NCI-H1694 (cell line): ENCODE measurements at regions not wholly inside any gene's neighbourhood (a gene's known extent, or its start where the extent isn't known, plus 50 kb on each side); places are given as distances from the start of the nearest gene placed in this dataset.
"Not testable (repeated sequence)": the region's sequence is repeated elsewhere in the genome, so short reads cannot be mapped to it uniquely, and the experiment has no call there.

Experiments
- DNase-seq: peaks from one replicate; lab custom pipeline; 2025; lab: John Stamatoyannopoulos, UW

GRCh38 chr6:4354181-4354580 lies 218.8 kb upstream of the ECI2 start:
- DNase-seq: no peak

- no peak for DNase-seq
These were observed 217.4 kb upstream of the ECI2 start for GRCh38 chr6:4352731-4353130.

GRCh38 chr6:4352322-4352669 lies 216.9 kb upstream of the ECI2 start:
- DNase-seq: no peak

- DNase-seq: no peak
These were observed 216.3 kb upstream of the ECI2 start for GRCh38 chr6:4351520-4352321.

GRCh38 chr6:4350567-4351519 lies 215.5 kb upstream of the ECI2 start:
- no peak for DNase-seq

GRCh38 chr6:4349931-4350330 lies 214.6 kb upstream of the ECI2 start:
- DNase-seq: no peak

GRCh38 chr6:4349323-4349722 lies 213.9 kb upstream of the ECI2 start:
- DNase-seq: no peak

GRCh38 chr6:4348462-4349112 lies 213.2 kb upstream of the ECI2 start:
- DNase-seq: no peak

GRCh38 chr6:4347877-4348276 lies 212.5 kb upstream of the ECI2 start:
- DNase-seq: no peak

GRCh38 chr6:4346659-4347333 lies 211.4 kb upstream of the ECI2 start:
- DNase-seq: no peak

GRCh38 chr6:4345543-4345942 lies 210.2 kb upstream of the ECI2 start:
- DNase-seq: no peak

- DNase-seq: no peak
These were observed 209.0 kb upstream of the ECI2 start for GRCh38 chr6:4344317-4344899.

GRCh38 chr6:4342407-4343137 lies 207.2 kb upstream of the ECI2 start:
- DNase-seq: no peak

- DNase-seq: no peak
These were observed 205.9 kb upstream of the ECI2 start for GRCh38 chr6:4341078-4341797.

GRCh38 chr6:4340544-4340943 lies 205.2 kb upstream of the ECI2 start:
- DNase-seq: no peak

GRCh38 chr6:4338884-4339283 lies 203.5 kb upstream of the ECI2 start:
- DNase-seq: no peak

- DNase-seq: no peak
These were observed 201.5 kb upstream of the ECI2 start for GRCh38 chr6:4336778-4337442.

- DNase-seq: no peak
These were observed 200.7 kb upstream of the ECI2 start for GRCh38 chr6:4336084-4336483.

- DNase-seq: not testable (repeated sequence)
These were observed 198.9 kb upstream of the ECI2 start for GRCh38 chr6:4334158-4334740.
